CD14-positive monocyte (primary cell): ENCODE measurements at regions not wholly inside any gene's neighbourhood (a gene's known extent, or its start where the extent isn't known, plus 50 kb on each side); places are given as distances from the start of the nearest gene placed in this dataset.

Source experiments
- DNase-seq, 3 donors: peaks; one replicate each; pipeline ENCODE4 v3.0.0-alpha.2; 2011 to 2022
- H2AFZ ChIP-seq: 2 replicates; pipeline ENCODE4 v1.6.0; 2012; ENCODE audit warnings: mild to moderate bottlenecking, low read depth, low read length, inconsistent platforms; ENCODE audit not compliant: insufficient read depth, poor library complexity, severe bottlenecking
- H3K27ac ChIP-seq, 2 donors: 1 replicate in 1 of 2; 2 replicates in 1 of 2; pipeline ENCODE4 v1.5.1; 2012 to 2013; ENCODE audit warnings: low read length in 2 of 2, control low read depth in 1 of 2, inconsistent platforms in 1 of 2, low read depth in 1 of 2, mild to moderate bottlenecking in 1 of 2
- H3K27me3 ChIP-seq, 2 donors: one replicate each; pipeline versions ENCODE4 v1.6.0 to v1.6.1; 2011 to 2013; ENCODE audit warnings: low read length in 2 of 2; ENCODE audit not compliant: control insufficient read depth in 2 of 2, insufficient read depth in 2 of 2
- H3K36me3 ChIP-seq, 2 donors: replicated peaks in 1 of 2; 1 replicate in 1 of 2; 2 replicates in 1 of 2; pipeline versions ENCODE4 v1.5.1 to v1.6.1; 2012 to 2013; ENCODE audit warnings: low read length in 2 of 2, control low read depth in 1 of 2, inconsistent platforms in 1 of 2, mild to moderate bottlenecking in 1 of 2; ENCODE audit not compliant: insufficient read depth in 2 of 2, control insufficient read depth in 1 of 2
- H3K4me1 ChIP-seq, 2 donors: 1 replicate in 1 of 2; 2 replicates in 1 of 2; pipeline versions ENCODE4 v1.5.1 to v1.6.1; 2012 to 2013; ENCODE audit warnings: low read length in 2 of 2, control low read depth in 1 of 2, inconsistent platforms in 1 of 2, mild to moderate bottlenecking in 1 of 2, moderate library complexity in 1 of 2; ENCODE audit not compliant: insufficient read depth in 2 of 2, control insufficient read depth in 1 of 2
- H3K4me2 ChIP-seq: replicated peaks from 2 replicates; pipeline ENCODE3; 2012; ENCODE audit warnings: low read length, moderate library complexity, mild to moderate bottlenecking; ENCODE audit not compliant: poor library complexity, severe bottlenecking; ENCODE audit errors: extremely low read depth
- H3K4me3 ChIP-seq, 3 experiments: fragments of 200-600 bp in 1 of 3; sonication (generic) in 1 of 3; replicated peaks in 1 of 3; 1 replicate in 2 of 3; 2 replicates in 1 of 3; pipeline ENCODE4 v1.5.1; 2011 to 2013; ENCODE audit warnings: low read length in 3 of 3, mild to moderate bottlenecking in 3 of 3, control low read depth in 2 of 3, low read depth in 2 of 3, inconsistent platforms in 1 of 3, moderate library complexity in 1 of 3
- H3K79me2 ChIP-seq: 2 replicates; pipeline ENCODE4 v1.6.0; 2012; ENCODE audit warnings: mild to moderate bottlenecking, control low read depth, inconsistent platforms, low read length, moderate library complexity; ENCODE audit not compliant: insufficient read depth
- H3K9ac ChIP-seq: 2 replicates; pipeline ENCODE4 v1.6.0; 2017; ENCODE audit warnings: low read length, mild to moderate bottlenecking; ENCODE audit not compliant: insufficient read depth, poor library complexity, severe bottlenecking
- H3K9me3 ChIP-seq, 2 donors: replicated peaks in 1 of 2; 1 replicate in 1 of 2; 2 replicates in 1 of 2; pipeline versions ENCODE4 v1.5.1 to v1.6.1; 2012 to 2013; ENCODE audit warnings: low read length in 2 of 2, control low read depth in 1 of 2; ENCODE audit not compliant: control insufficient read depth in 1 of 2, insufficient read depth in 1 of 2
- H4K20me1 ChIP-seq: 2 replicates; pipeline ENCODE4 v1.6.0; 2012; ENCODE audit warnings: mild to moderate bottlenecking, low read length, control low read depth, moderate library complexity; ENCODE audit not compliant: insufficient read depth
- H3K27ac Mint-ChIP-seq, 7 donors: one replicate each; pipeline ENCODE4 v1.8.0; 2020; ENCODE audit warnings: mild to moderate bottlenecking in 7 of 7, mixed read lengths in 7 of 7, moderate library complexity in 6 of 7, inconsistent platforms in 2 of 7
- H3K27me3 Mint-ChIP-seq, 3 donors: one replicate each; pipeline ENCODE4 v1.8.0; 2021 to 2022; ENCODE audit warnings: low read depth in 3 of 3, mild to moderate bottlenecking in 3 of 3, mixed read lengths in 3 of 3, moderate library complexity in 3 of 3, inconsistent platforms in 1 of 3
- H3K36me3 Mint-ChIP-seq, 2 donors: one replicate each; pipeline ENCODE4 v1.8.0; 2020; ENCODE audit warnings: mixed read lengths in 2 of 2, inconsistent platforms in 1 of 2, mild to moderate bottlenecking in 1 of 2
- H3K4me1 Mint-ChIP-seq: one replicate; pipeline ENCODE4 v1.8.0; 2020; ENCODE audit warnings: mild to moderate bottlenecking, mixed read lengths
- H3K4me3 Mint-ChIP-seq, 2 donors: one replicate each; pipeline ENCODE4 v1.8.0; 2020; ENCODE audit warnings: mild to moderate bottlenecking in 2 of 2, mixed read lengths in 2 of 2, moderate library complexity in 1 of 2
- H3K9me3 Mint-ChIP-seq, 7 donors: one replicate each; pipeline ENCODE4 v1.8.0; 2020 to 2022; ENCODE audit warnings: mixed read lengths in 7 of 7, mild to moderate bottlenecking in 6 of 7, moderate library complexity in 6 of 7, inconsistent platforms in 2 of 7
- WGBS: methylation state at CpG from one replicate; pipeline ENCODE4 v1.1.5; 2013; ENCODE audit warnings: missing lambda C conversion rate; ENCODE audit not compliant: insufficient coverage; 5-methylcytosine and 5-hydroxymethylcytosine counted together
- intact Hi-C, 2 donors: fragments of 100-400 bp; cut with micrococcal nuclease; formaldehyde crosslinking; loops; one replicate each; pipeline versions ENCODE4 v1.15.0 to v1.15.1; 2023
- TF ChIP-seq, protein P1 (sequence below): fragments of 200-600 bp; IDR thresholded peaks from one replicate; pipeline ENCODE4 v1.8.0; 2022; ENCODE audit warnings: antibody characterized with exemption, mild to moderate bottlenecking

DNA sequence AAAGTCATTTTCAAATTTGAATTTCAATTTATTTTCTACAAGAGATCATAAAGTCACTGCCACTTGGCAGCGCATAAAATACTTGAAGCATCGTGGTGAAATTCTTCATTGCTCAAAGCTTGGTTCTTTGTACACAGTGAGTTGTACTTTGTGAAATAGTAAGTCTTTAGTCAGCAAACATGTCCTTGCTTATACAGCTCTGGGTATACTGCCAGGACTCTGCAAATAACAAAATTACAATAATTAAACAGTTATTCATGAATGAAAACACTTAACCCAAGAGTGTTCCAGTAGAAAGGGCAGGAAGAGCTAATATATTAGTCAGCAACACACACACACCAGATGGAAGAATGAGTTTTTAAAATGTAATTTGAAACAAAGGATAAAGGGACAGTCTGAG lies 1300.9 kb upstream of the DIAPH2 start:
- Mint-ChIP-seq H3K27ac (no peak overlapping the region), H3K27me3 (peaks cover 0 to 2% (median 0%) of the 10 kb centered on the region in 3 donors), H3K36me3 (no peaks in the 10 kb centered on the region), H3K4me3 (no peak overlapping the region), H3K4me1 (no peaks in the 10 kb centered on the region), H3K9me3 (peaks cover 0 to 2% (median 0%) of the 10 kb centered on the region in 7 donors)
- no peak for DNase-seq
- Histone ChIP-seq H3K9ac (no peak overlapping the region), H4K20me1 (no peaks in the 10 kb centered on the region), H3K4me3 (no peak overlapping the region), H3K79me2 (no peaks in the 10 kb centered on the region), H3K36me3 (no peaks in the 10 kb centered on the region), H3K27me3 (no peaks in the 10 kb centered on the region), H3K4me1 (no peaks in the 10 kb centered on the region), H3K4me2 (no peak overlapping the region), H2AFZ (no peak overlapping the region), H3K27ac (no peak overlapping the region), H3K9me3 (no peaks in the 10 kb centered on the region)
- intact Hi-C loops, result no loop called here
- TF ChIP-seq, protein P1, sequence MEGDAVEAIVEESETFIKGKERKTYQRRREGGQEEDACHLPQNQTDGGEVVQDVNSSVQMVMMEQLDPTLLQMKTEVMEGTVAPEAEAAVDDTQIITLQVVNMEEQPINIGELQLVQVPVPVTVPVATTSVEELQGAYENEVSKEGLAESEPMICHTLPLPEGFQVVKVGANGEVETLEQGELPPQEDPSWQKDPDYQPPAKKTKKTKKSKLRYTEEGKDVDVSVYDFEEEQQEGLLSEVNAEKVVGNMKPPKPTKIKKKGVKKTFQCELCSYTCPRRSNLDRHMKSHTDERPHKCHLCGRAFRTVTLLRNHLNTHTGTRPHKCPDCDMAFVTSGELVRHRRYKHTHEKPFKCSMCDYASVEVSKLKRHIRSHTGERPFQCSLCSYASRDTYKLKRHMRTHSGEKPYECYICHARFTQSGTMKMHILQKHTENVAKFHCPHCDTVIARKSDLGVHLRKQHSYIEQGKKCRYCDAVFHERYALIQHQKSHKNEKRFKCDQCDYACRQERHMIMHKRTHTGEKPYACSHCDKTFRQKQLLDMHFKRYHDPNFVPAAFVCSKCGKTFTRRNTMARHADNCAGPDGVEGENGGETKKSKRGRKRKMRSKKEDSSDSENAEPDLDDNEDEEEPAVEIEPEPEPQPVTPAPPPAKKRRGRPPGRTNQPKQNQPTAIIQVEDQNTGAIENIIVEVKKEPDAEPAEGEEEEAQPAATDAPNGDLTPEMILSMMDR, result no peak
- no CpG with 5 or more reads among the region's 2 CpGs for WGBS

DNA sequence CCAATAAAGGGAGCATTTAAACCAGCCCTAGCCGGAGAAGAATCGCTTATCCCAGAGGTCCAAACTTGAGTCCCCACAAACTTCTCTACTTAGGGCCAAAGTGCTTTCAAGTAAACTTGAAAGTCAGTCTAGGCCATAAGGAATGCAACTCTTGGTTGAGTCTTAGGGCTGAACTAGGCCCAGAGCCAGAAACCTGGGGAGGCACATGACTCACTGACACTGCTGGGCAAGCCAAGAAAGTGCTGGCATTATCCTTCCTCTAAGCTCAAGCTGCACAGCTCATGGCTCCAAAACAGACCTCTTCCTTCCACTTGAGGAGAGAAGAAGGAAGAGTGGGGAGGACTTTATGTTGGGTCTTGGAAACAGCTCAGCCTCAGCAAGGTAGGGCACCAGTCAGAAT lies 1257.3 kb upstream of the DIAPH2 start:
- Histone ChIP-seq H3K79me2 (no peaks in the 10 kb centered on the region), H3K9ac (no peak overlapping the region), H2AFZ (no peak overlapping the region), H3K4me2 (no peak overlapping the region), H3K4me1 (no peaks in the 10 kb centered on the region), H4K20me1 (no peaks in the 10 kb centered on the region), H3K9me3 (peaks cover 0 to 10% of the 10 kb centered on the region in 2 donors), H3K27me3 (no peaks in the 10 kb centered on the region), H3K4me3 (no peak overlapping the region), H3K27ac (no peak overlapping the region), H3K36me3 (no peaks in the 10 kb centered on the region)
- no peaks in the 10 kb centered on the region for H3K4me1 Mint-ChIP-seq
- TF ChIP-seq, protein P1, result no peak
- no peak overlapping the region for H3K27ac Mint-ChIP-seq
- H3K27me3 Mint-ChIP-seq, result peaks cover 0 to 2% (median 0%) of the 10 kb centered on the region in 3 donors
- H3K4me3 Mint-ChIP-seq, result no peak overlapping the region
- intact Hi-C loops, result no loop called here
- peaks cover 0 to 4% (median 2%) of the 10 kb centered on the region in 7 donors for H3K9me3 Mint-ChIP-seq
- no CpG with 5 or more reads among the region's 2 CpGs for WGBS
- DNase-seq, result no peak
- H3K36me3 Mint-ChIP-seq, result no peaks in the 10 kb centered on the region
